ENCODE measurements at regions not wholly inside any gene's neighbourhood (a gene's known extent, or its start where the extent isn't known, plus 50 kb on each side); places are given as distances from the start of the nearest gene placed in this dataset.

GRCh38 chr1:72830606-72831390 lies 548.5 kb upstream of the NEGR1 start:
- no peaks in the 10 kb centered on the region for H3K4me1 ChIP-seq (ENCODE audit: control insufficient read depth, insufficient read depth, low read length, unreplicated experiment)
- H3K4me3 ChIP-seq (ENCODE audit: low read depth, low read length) = no peak overlapping the region
- no peak overlapping the region for H2AFZ ChIP-seq (ENCODE audit: low read length, unreplicated experiment)
- no peaks in the 10 kb centered on the region for H3K27me3 ChIP-seq (ENCODE audit: insufficient read depth, low read length)
- no peaks in the 10 kb centered on the region for H3K36me3 ChIP-seq (ENCODE audit: insufficient read depth, low read length)
- H3K79me2 ChIP-seq (ENCODE audit: control insufficient read depth, insufficient read depth, low read length, unreplicated experiment) = no peaks in the 10 kb centered on the region
- no peak overlapping the region for H3K27ac ChIP-seq (ENCODE audit: low read depth, low read length)

GRCh38 chr1:72827278-72827677 lies 544.9 kb upstream of the NEGR1 start:
- H3K4me1 ChIP-seq (ENCODE audit: control insufficient read depth, insufficient read depth, low read length, unreplicated experiment) = no peaks in the 10 kb centered on the region

GRCh38 chr1:72804541-72804940 lies 522.2 kb upstream of the NEGR1 start:
- H3K27ac ChIP-seq (ENCODE audit: low read depth, low read length) = no peak overlapping the region
- H3K4me1 ChIP-seq (ENCODE audit: control insufficient read depth, insufficient read depth, low read length, unreplicated experiment) = no peaks in the 10 kb centered on the region
- no peak overlapping the region for H2AFZ ChIP-seq (ENCODE audit: low read length, unreplicated experiment)
- no peak overlapping the region for H3K4me3 ChIP-seq (ENCODE audit: low read depth, low read length)
- H3K79me2 ChIP-seq (ENCODE audit: control insufficient read depth, insufficient read depth, low read length, unreplicated experiment) = no peaks in the 10 kb centered on the region
- H3K36me3 ChIP-seq (ENCODE audit: insufficient read depth, low read length) = no peaks in the 10 kb centered on the region
- H3K27me3 ChIP-seq (ENCODE audit: insufficient read depth, low read length) = no peaks in the 10 kb centered on the region

More at GRCh38 chr1:72827278-72827677, 544.9 kb upstream of the NEGR1 start:
- H3K36me3 ChIP-seq (ENCODE audit: insufficient read depth, low read length) = no peaks in the 10 kb centered on the region
- H3K27ac ChIP-seq (ENCODE audit: low read depth, low read length) = no peak overlapping the region
- H2AFZ ChIP-seq (ENCODE audit: low read length, unreplicated experiment) = no peak overlapping the region
- no peaks in the 10 kb centered on the region for H3K79me2 ChIP-seq (ENCODE audit: control insufficient read depth, insufficient read depth, low read length, unreplicated experiment)
- no peaks in the 10 kb centered on the region for H3K27me3 ChIP-seq (ENCODE audit: insufficient read depth, low read length)
- H3K4me3 ChIP-seq (ENCODE audit: low read depth, low read length) = no peak overlapping the region

DNA sequence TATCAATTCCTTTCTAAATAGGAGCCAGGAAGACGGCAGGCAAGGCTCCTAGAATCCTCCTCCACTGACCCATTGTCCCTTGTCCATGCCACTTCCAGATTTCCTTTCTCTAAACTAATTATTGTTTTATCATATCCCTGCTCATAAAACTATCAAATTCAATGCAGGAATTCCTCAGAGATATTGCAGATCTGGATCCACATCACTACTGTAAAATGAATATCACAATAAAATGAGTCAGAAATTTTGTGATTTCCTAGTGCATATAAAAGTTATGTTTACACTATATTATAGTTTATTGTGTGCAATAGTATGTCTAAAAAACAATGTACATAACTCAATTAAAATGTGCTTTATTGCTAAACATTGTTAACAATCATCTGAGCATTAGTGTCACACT lies 498.7 kb upstream of the NEGR1 start:
- Histone ChIP-seq H2AFZ (ENCODE audit: low read length, unreplicated experiment) (no peak overlapping the region), H3K27ac (ENCODE audit: low read depth, low read length) (no peak overlapping the region), H3K4me3 (ENCODE audit: low read depth, low read length) (no peak overlapping the region), H3K79me2 (ENCODE audit: control insufficient read depth, insufficient read depth, low read length, unreplicated experiment) (no peaks in the 10 kb centered on the region), H3K27me3 (ENCODE audit: insufficient read depth, low read length) (no peaks in the 10 kb centered on the region), H3K36me3 (ENCODE audit: insufficient read depth, low read length) (no peaks in the 10 kb centered on the region), H3K4me1 (ENCODE audit: control insufficient read depth, insufficient read depth, low read length, unreplicated experiment) (no peaks in the 10 kb centered on the region)

GRCh38 chr1:72780212-72780611 lies 497.9 kb upstream of the NEGR1 start:
- no peaks in the 10 kb centered on the region for H3K79me2 ChIP-seq (ENCODE audit: control insufficient read depth, insufficient read depth, low read length, unreplicated experiment)
- no peaks in the 10 kb centered on the region for H3K4me1 ChIP-seq (ENCODE audit: control insufficient read depth, insufficient read depth, low read length, unreplicated experiment)
- H3K36me3 ChIP-seq (ENCODE audit: insufficient read depth, low read length) = no peaks in the 10 kb centered on the region
- no peak overlapping the region for H3K4me3 ChIP-seq (ENCODE audit: low read depth, low read length)
- no peak overlapping the region for H3K27ac ChIP-seq (ENCODE audit: low read depth, low read length)
- no peaks in the 10 kb centered on the region for H3K27me3 ChIP-seq (ENCODE audit: insufficient read depth, low read length)
- H2AFZ ChIP-seq (ENCODE audit: low read length, unreplicated experiment) = no peak overlapping the region

GRCh38 chr1:72777918-72778317 lies 495.6 kb upstream of the NEGR1 start:
- H3K27me3 ChIP-seq (ENCODE audit: insufficient read depth, low read length) = no peaks in the 10 kb centered on the region
- H3K36me3 ChIP-seq (ENCODE audit: insufficient read depth, low read length) = no peaks in the 10 kb centered on the region
- H3K4me3 ChIP-seq (ENCODE audit: low read depth, low read length) = no peak overlapping the region
- no peak overlapping the region for H2AFZ ChIP-seq (ENCODE audit: low read length, unreplicated experiment)
- H3K79me2 ChIP-seq (ENCODE audit: control insufficient read depth, insufficient read depth, low read length, unreplicated experiment) = no peaks in the 10 kb centered on the region
- H3K27ac ChIP-seq (ENCODE audit: low read depth, low read length) = no peak overlapping the region
- no peaks in the 10 kb centered on the region for H3K4me1 ChIP-seq (ENCODE audit: control insufficient read depth, insufficient read depth, low read length, unreplicated experiment)

- Histone ChIP-seq H2AFZ (ENCODE audit: low read length, unreplicated experiment) (no peak overlapping the region), H3K27me3 (ENCODE audit: insufficient read depth, low read length) (no peaks in the 10 kb centered on the region), H3K4me3 (ENCODE audit: low read depth, low read length) (no peak overlapping the region), H3K36me3 (ENCODE audit: insufficient read depth, low read length) (no peaks in the 10 kb centered on the region), H3K79me2 (ENCODE audit: control insufficient read depth, insufficient read depth, low read length, unreplicated experiment) (no peaks in the 10 kb centered on the region), H3K27ac (ENCODE audit: low read depth, low read length) (no peak overlapping the region), H3K4me1 (ENCODE audit: control insufficient read depth, insufficient read depth, low read length, unreplicated experiment) (no peaks in the 10 kb centered on the region)
Observed at GRCh38 chr1:72763481-72763880, 481.1 kb upstream of the NEGR1 start.

DNA sequence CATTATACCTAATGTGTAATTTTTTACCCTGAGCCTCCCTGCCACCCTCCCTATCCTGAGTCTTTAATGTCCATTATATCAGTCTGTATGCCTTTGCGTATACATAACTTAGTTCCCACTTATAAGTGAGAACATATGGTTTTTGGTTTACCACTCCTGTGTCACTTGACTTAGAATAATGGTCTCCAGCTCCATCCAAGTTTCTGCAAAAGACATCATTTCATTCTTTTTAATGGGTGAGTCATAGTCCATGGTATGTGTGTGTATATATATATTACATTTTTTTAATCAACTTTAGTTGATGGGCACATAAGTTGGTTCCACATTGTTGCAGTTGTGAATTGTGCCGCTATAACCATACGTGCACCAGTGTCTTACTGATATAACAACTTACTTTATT lies 477.1 kb upstream of the NEGR1 start:
- no peak overlapping the region for H3K4me3 ChIP-seq (ENCODE audit: low read depth, low read length)
- H3K79me2 ChIP-seq (ENCODE audit: control insufficient read depth, insufficient read depth, low read length, unreplicated experiment) = no peaks in the 10 kb centered on the region
- H2AFZ ChIP-seq (ENCODE audit: low read length, unreplicated experiment) = no peak overlapping the region
- H3K27me3 ChIP-seq (ENCODE audit: insufficient read depth, low read length) = no peaks in the 10 kb centered on the region
- H3K27ac ChIP-seq (ENCODE audit: low read depth, low read length) = no peak overlapping the region
- no peaks in the 10 kb centered on the region for H3K4me1 ChIP-seq (ENCODE audit: control insufficient read depth, insufficient read depth, low read length, unreplicated experiment)
- no peaks in the 10 kb centered on the region for H3K36me3 ChIP-seq (ENCODE audit: insufficient read depth, low read length)

- Histone ChIP-seq H3K4me1 (ENCODE audit: control insufficient read depth, insufficient read depth, low read length, unreplicated experiment) (no peaks in the 10 kb centered on the region), H3K27me3 (ENCODE audit: insufficient read depth, low read length) (no peaks in the 10 kb centered on the region), H3K79me2 (ENCODE audit: control insufficient read depth, insufficient read depth, low read length, unreplicated experiment) (no peaks in the 10 kb centered on the region), H3K36me3 (ENCODE audit: insufficient read depth, low read length) (no peaks in the 10 kb centered on the region), H2AFZ (ENCODE audit: low read length, unreplicated experiment) (no peak overlapping the region), H3K4me3 (ENCODE audit: low read depth, low read length) (no peak overlapping the region), H3K27ac (ENCODE audit: low read depth, low read length) (no peak overlapping the region)
Observed at GRCh38 chr1:72757843-72758242, 475.5 kb upstream of the NEGR1 start.

- H3K4me1 ChIP-seq (ENCODE audit: control insufficient read depth, insufficient read depth, low read length, unreplicated experiment) = no peaks in the 10 kb centered on the region
- H3K27me3 ChIP-seq (ENCODE audit: insufficient read depth, low read length) = no peaks in the 10 kb centered on the region
- no peak overlapping the region for H3K4me3 ChIP-seq (ENCODE audit: low read depth, low read length)
- no peak overlapping the region for H2AFZ ChIP-seq (ENCODE audit: low read length, unreplicated experiment)
- no peaks in the 10 kb centered on the region for H3K36me3 ChIP-seq (ENCODE audit: insufficient read depth, low read length)
- H3K27ac ChIP-seq (ENCODE audit: low read depth, low read length) = no peak overlapping the region
- no peaks in the 10 kb centered on the region for H3K79me2 ChIP-seq (ENCODE audit: control insufficient read depth, insufficient read depth, low read length, unreplicated experiment)
Observed at GRCh38 chr1:72745413-72745812, 463.1 kb upstream of the NEGR1 start.

DNA sequence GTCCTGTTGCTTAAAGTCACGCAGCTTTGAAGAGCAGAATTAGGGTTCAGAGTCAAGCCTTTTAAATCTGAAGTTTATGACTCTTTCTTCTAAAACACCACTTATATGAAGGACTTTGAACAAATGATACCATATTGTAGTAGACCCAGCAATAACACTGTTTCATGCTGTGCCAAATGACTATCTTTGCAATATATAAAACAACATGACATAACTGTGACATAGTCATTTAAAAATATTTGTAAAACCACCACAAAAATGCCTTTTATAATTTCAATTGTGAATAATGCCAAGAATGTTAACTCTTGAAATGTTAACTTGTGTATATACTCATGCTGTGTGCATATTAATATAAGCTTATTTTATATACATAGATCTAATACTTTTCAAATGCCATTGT lies 452.1 kb upstream of the NEGR1 start:
- no peak overlapping the region for H2AFZ ChIP-seq (ENCODE audit: low read length, unreplicated experiment)
- no peaks in the 10 kb centered on the region for H3K36me3 ChIP-seq (ENCODE audit: insufficient read depth, low read length)
- H3K27ac ChIP-seq (ENCODE audit: low read depth, low read length) = no peak overlapping the region
- no peaks in the 10 kb centered on the region for H3K79me2 ChIP-seq (ENCODE audit: control insufficient read depth, insufficient read depth, low read length, unreplicated experiment)
- no peak overlapping the region for H3K4me3 ChIP-seq (ENCODE audit: low read depth, low read length)
- H3K4me1 ChIP-seq (ENCODE audit: control insufficient read depth, insufficient read depth, low read length, unreplicated experiment) = no peaks in the 10 kb centered on the region
- H3K27me3 ChIP-seq (ENCODE audit: insufficient read depth, low read length) = no peaks in the 10 kb centered on the region

Measured in ACC112 (cell line).